Liver (tissue), 2 donors: ENCODE measurements at regions not wholly inside any gene's neighbourhood (a gene's known extent, or its start where the extent isn't known, plus 50 kb on each side); places are given as distances from the start of the nearest gene placed in this dataset.

Source experiments
- TF ChIP-seq, protein P1 (sequence below): fragments of 150-350 bp; IDR thresholded peaks from 2 replicates; pipeline ENCODE4 v1.5.1; 2017; ENCODE audit warnings: improper control_type of control experiment, low read depth, low read length; ENCODE audit not compliant: missing input control
- TF ChIP-seq, protein P2 (sequence below): IDR thresholded peaks from 2 replicates; pipeline ENCODE4 v1.6.1; 2016; ENCODE audit warnings: antibody characterized with exemption
- donor health status: healthy.

DNA sequence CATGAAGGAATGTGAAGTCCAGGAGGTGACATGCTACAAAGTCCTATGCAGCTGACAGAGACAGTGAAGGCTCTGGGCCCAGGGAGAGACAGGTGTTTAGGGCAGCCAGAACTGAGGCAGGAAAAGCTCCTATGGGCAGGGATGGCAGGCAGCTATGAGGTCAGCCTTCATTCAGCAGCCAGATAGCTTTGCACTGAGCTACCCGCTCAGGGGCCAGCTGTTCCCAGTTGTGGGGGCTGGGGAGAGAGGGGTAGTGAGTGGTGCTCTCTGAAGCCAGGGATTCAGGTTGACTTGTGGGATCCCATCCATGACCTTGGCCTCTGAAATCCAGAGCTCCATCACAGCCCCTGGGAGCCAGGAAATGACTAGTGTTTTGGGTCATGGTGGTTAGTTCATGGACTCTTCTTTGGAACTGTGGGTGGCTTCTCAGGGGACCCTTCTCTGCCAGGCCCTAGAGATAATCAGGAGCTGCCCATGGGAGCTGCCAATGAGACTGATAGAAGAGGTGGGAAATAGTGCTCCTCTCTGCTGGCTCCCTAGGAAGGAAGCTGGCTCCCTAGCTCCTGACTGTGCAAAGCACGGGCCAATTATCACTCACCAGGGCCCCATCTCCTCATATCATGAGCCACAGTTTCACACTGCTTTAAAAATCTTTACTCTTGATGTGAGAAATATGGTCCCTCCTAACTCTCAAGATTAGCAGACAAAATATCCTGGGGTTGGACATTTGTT lies 127.7 kb downstream of the VEGFA start:
- TF ChIP-seq, protein P1, sequence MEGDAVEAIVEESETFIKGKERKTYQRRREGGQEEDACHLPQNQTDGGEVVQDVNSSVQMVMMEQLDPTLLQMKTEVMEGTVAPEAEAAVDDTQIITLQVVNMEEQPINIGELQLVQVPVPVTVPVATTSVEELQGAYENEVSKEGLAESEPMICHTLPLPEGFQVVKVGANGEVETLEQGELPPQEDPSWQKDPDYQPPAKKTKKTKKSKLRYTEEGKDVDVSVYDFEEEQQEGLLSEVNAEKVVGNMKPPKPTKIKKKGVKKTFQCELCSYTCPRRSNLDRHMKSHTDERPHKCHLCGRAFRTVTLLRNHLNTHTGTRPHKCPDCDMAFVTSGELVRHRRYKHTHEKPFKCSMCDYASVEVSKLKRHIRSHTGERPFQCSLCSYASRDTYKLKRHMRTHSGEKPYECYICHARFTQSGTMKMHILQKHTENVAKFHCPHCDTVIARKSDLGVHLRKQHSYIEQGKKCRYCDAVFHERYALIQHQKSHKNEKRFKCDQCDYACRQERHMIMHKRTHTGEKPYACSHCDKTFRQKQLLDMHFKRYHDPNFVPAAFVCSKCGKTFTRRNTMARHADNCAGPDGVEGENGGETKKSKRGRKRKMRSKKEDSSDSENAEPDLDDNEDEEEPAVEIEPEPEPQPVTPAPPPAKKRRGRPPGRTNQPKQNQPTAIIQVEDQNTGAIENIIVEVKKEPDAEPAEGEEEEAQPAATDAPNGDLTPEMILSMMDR: no peak
- TF ChIP-seq, protein P2, sequence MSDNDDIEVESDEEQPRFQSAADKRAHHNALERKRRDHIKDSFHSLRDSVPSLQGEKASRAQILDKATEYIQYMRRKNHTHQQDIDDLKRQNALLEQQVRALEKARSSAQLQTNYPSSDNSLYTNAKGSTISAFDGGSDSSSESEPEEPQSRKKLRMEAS: no peak
